Head of caudate nucleus (tissue), 42 donors: ENCODE measurements at regions not wholly inside any gene's neighbourhood (a gene's known extent, or its start where the extent isn't known, plus 50 kb on each side); places are given as distances from the start of the nearest gene placed in this dataset.
"Not testable (repeated sequence)": the region's sequence is repeated elsewhere in the genome, so short reads cannot be mapped to it uniquely, and the experiment has no call there.

Experiments
- DNase-seq, 42 donors: peaks; one replicate each; pipeline versions ENCODE4 v3.0.0 to v3.0.0-alpha.2; 2020 to 2021; ENCODE audit warnings: mixed read lengths in 7 of 42
- intact Hi-C: fragments of 100-400 bp; cut with DNase I; formaldehyde crosslinking; loops from one replicate; pipeline ENCODE4 v1.15.0; 2022

- no peak for DNase-seq
- intact Hi-C loops, result no loop called here
Measured at GRCh38 chr9:84054341-84055010, 73.9 kb downstream of the RMI1 start.

GRCh38 chr9:84057662-84058061, 77.1 kb downstream of the RMI1 start:
- intact Hi-C loops, result no loop called here
- DNase-seq, result no peak

- DNase-seq, result no peak
- intact Hi-C loops, result no loop called here
Measured at GRCh38 chr9:84059936-84060335, 79.3 kb downstream of the RMI1 start.

- intact Hi-C loops, result no loop called here
- no peak for DNase-seq
Measured at GRCh38 chr9:84061613-84062193, 81.1 kb downstream of the RMI1 start.

GRCh38 chr9:84062538-84062937, 81.9 kb downstream of the RMI1 start:
- intact Hi-C loops, result no loop called here
- DNase-seq, result no peak

GRCh38 chr9:84067821-84068220, 87.2 kb downstream of the RMI1 start:
- DNase-seq, result no peak

GRCh38 chr9:84068872-84069271, 88.3 kb downstream of the RMI1 start:
- no peak for DNase-seq
- intact Hi-C loops, result no loop called here

More at GRCh38 chr9:84067821-84068220, 87.2 kb downstream of the RMI1 start:
- intact Hi-C loops, result no loop called here

GRCh38 chr9:84070590-84070989, 90.0 kb downstream of the RMI1 start:
- DNase-seq, result no peak
- intact Hi-C loops, result no loop called here

GRCh38 chr9:84072621-84073180, 92.1 kb downstream of the RMI1 start:
- intact Hi-C loops, result no loop called here

GRCh38 chr9:84075004-84075403, 94.4 kb downstream of the RMI1 start:
- intact Hi-C loops, result no loop called here
- DNase-seq, result no peak

More at GRCh38 chr9:84072621-84073180, 92.1 kb downstream of the RMI1 start:
- no peak for DNase-seq

GRCh38 chr9:84076384-84076783, 95.8 kb downstream of the RMI1 start:
- DNase-seq, result no peak
- intact Hi-C loops, result no loop called here

- intact Hi-C loops, DNase-seq: not testable (repeated sequence)
Measured at GRCh38 chr9:84077816-84078215, 97.2 kb downstream of the RMI1 start.

- intact Hi-C loops, result no loop called here
Measured at GRCh38 chr9:84079994-84080393, 99.4 kb downstream of the RMI1 start.

GRCh38 chr9:84101964-84102632, 121.5 kb downstream of the RMI1 start:
- intact Hi-C loops, result no loop called here
- DNase-seq, result peak in 3 of 42 donors; percentile 7 to 12 (median 8)

More at GRCh38 chr9:84079994-84080393, 99.4 kb downstream of the RMI1 start:
- no peak for DNase-seq

GRCh38 chr9:84103651-84104377, 123.2 kb downstream of the RMI1 start:
- intact Hi-C loops, result no loop called here
- no peak for DNase-seq

- intact Hi-C loops, result no loop called here
- DNase-seq, result no peak
Measured at GRCh38 chr9:84107081-84107480, 126.5 kb downstream of the RMI1 start.

GRCh38 chr9:84107995-84108394, 127.4 kb downstream of the RMI1 start:
- intact Hi-C loops, result no loop called here

GRCh38 chr9:84111726-84112125, 131.1 kb downstream of the RMI1 start:
- no peak for DNase-seq
- intact Hi-C loops, result no loop called here

More at GRCh38 chr9:84107995-84108394, 127.4 kb downstream of the RMI1 start:
- no peak for DNase-seq

GRCh38 chr9:84121991-84122523, 141.5 kb downstream of the RMI1 start:
- DNase-seq, result no peak

More at GRCh38 chr9:84121991-84122523, 141.5 kb downstream of the RMI1 start:
- intact Hi-C loops, result no loop called here
